ENCODE measurements at regions not wholly inside any gene's neighbourhood (a gene's known extent, or its start where the extent isn't known, plus 50 kb on each side); places are given as distances from the start of the nearest gene placed in this dataset.

GRCh38 chr15:81752974-81753373 lies 292.8 kb downstream of the MEX3B start:
- ATAC-seq: no peak
- Histone ChIP-seq H3K27me3 (peaks cover 0 to 5% (median 0%) of the 10 kb centered on the region in 9 donors), H3K9me3 (no peaks in the 10 kb centered on the region), H3K27ac (no peak overlapping the region), H3K4me3 (no peak overlapping the region), H3K4me1 (peaks cover 0 to 34% (median 18%) of the 10 kb centered on the region in 12 donors), H3K36me3 (no peaks in the 10 kb centered on the region)
- WGBS, 4 donors: 49 to 56% (median 54%) methylated on average over 4 of the region's 4 CpGs
- TF ChIP-seq CTCF (IDR thresholded peaks at IDR 0.05): no peak
- no peak for TF ChIP-seq POLR2A (IDR thresholded peaks at IDR 0.05)
- intact Hi-C loops (cut with DNase I): loop anchor here in 1 of 10 donors (10.0 kb wide), 1 partner anchor 452 kb away; no protein-coding TSS in a partner anchor
- DNase-seq: no peak

DNA sequence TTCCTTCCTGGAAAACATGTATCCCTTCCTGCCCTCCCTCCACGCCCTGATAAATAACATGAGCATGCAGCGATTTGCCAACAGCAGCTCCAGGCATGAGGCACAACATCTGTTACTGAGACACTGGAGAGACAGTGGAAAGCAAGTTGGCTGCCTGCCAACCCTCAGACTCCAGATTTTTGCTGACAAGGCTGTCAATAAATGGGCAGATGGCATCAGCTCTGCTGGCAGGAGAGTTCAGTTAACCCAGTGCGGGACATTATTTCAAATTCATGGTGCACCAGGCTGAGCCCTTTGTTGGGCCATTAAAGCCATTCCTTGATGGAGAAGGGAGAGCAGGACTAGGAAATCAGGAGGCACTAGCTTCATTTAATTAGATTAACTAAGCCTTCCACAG lies 293.3 kb downstream of the MEX3B start:
- Histone ChIP-seq H3K27me3 (peaks cover 0 to 5% (median 0%) of the 10 kb centered on the region in 9 donors), H3K27ac (no peak overlapping the region), H3K4me3 (no peak overlapping the region), H3K4me1 (peaks cover 0 to 34% (median 18%) of the 10 kb centered on the region in 12 donors), H3K9me3 (no peaks in the 10 kb centered on the region), H3K36me3 (no peaks in the 10 kb centered on the region)
- DNase-seq (peak in 4 of 5 donors; percentile 24 to 80 (median 40)), ATAC-seq (peak; percentile 60 to 76 (median 70))
- intact Hi-C loops (cut with DNase I): loop anchor here in 1 of 10 donors (10.0 kb wide), 1 partner anchor 452 kb away; no protein-coding TSS in a partner anchor
- no peak for TF ChIP-seq CTCF (IDR thresholded peaks at IDR 0.05)
- no peak for TF ChIP-seq POLR2A (IDR thresholded peaks at IDR 0.05)
- WGBS, 4 donors: 6 to 18% (median 12%) methylated on average over 3 of the region's 3 CpGs

GRCh38 chr15:81751816-81752545 lies 293.8 kb downstream of the MEX3B start:
- intact Hi-C loops (cut with DNase I): loop anchor here in 1 of 10 donors (10.0 kb wide), 1 partner anchor 453 kb away; no protein-coding TSS in a partner anchor
- no peak for TF ChIP-seq CTCF (IDR thresholded peaks at IDR 0.05)
- TF ChIP-seq POLR2A (IDR thresholded peaks at IDR 0.05): no peak
- WGBS, 4 donors: 30 to 46% (median 38%) methylated on average over 6 of the region's 6 CpGs
- H3K36me3 ChIP-seq: no peaks in the 10 kb centered on the region
- H3K4me3 ChIP-seq: no peak overlapping the region
- H3K9me3 ChIP-seq: no peaks in the 10 kb centered on the region
- peaks cover 0 to 5% (median 0%) of the 10 kb centered on the region in 9 donors for H3K27me3 ChIP-seq
- DNase-seq (no peak), ATAC-seq (no peak)
- peaks cover 0 to 34% (median 18%) of the 10 kb centered on the region in 12 donors for H3K4me1 ChIP-seq
- no peak overlapping the region for H3K27ac ChIP-seq

GRCh38 chr15:81751256-81751655 lies 294.6 kb downstream of the MEX3B start:
- Histone ChIP-seq H3K36me3 (no peaks in the 10 kb centered on the region), H3K27me3 (peaks cover 0 to 5% (median 0%) of the 10 kb centered on the region in 9 donors), H3K27ac (no peak overlapping the region), H3K9me3 (no peaks in the 10 kb centered on the region), H3K4me1 (peaks cover 0 to 34% (median 18%) of the 10 kb centered on the region in 12 donors), H3K4me3 (no peak overlapping the region)
- DNase-seq: no peak
- TF ChIP-seq POLR2A (IDR thresholded peaks at IDR 0.05) (no peak), CTCF (IDR thresholded peaks at IDR 0.05) (no peak)
- ATAC-seq: no peak
- WGBS, 4 donors: 63 to 71% (median 65%) methylated on average over 7 of the region's 7 CpGs
- intact Hi-C loops (cut with DNase I): loop anchor here in 1 of 10 donors (10.0 kb wide), 1 partner anchor 454 kb away; no protein-coding TSS in a partner anchor
